Activated CD8-positive, alpha-beta T cell treated with anti-CD3 and anti-CD28 coated beads for 36 hours (primary cell): ENCODE measurements at regions not wholly inside any gene's neighbourhood (a gene's known extent, or its start where the extent isn't known, plus 50 kb on each side); places are given as distances from the start of the nearest gene placed in this dataset.

Experiments used
- ATAC-seq: fragments of 200-7000 bp; cut with Tn5 transposase; one replicate; pipeline ENCODE4 v1.10.0; 2021; ENCODE audit warnings: mild to moderate bottlenecking, moderate library complexity
- CTCF ChIA-PET: fragments of 350-600 bp; sonication (Branson Sonifier 250); formaldehyde crosslinking; loops from one replicate; lab custom pipeline; 2021; ENCODE audit warnings: antibody characterized with exemption; lab: Charles Lee
- POLR2A ChIA-PET: fragments of 350-600 bp; sonication (Branson Sonifier 250); formaldehyde crosslinking; loops from one replicate; lab custom pipeline; 2021; ENCODE audit warnings: antibody characterized with exemption; lab: Charles Lee
- DNase-seq: peaks from one replicate; pipeline ENCODE4 v3.0.0-alpha.2; 2020
- H3K27ac Mint-ChIP-seq: one replicate; pipeline ENCODE4 v1.8.0; 2021; ENCODE audit warnings: mild to moderate bottlenecking, mixed read lengths
- H3K27me3 Mint-ChIP-seq: one replicate; pipeline ENCODE4 v1.8.0; 2021; ENCODE audit warnings: mixed read lengths
- H3K36me3 Mint-ChIP-seq: one replicate; pipeline ENCODE4 v1.8.0; 2021; ENCODE audit warnings: low read depth, mixed read lengths
- H3K4me1 Mint-ChIP-seq: one replicate; pipeline ENCODE4 v1.8.0; 2021; ENCODE audit warnings: low read depth, mixed read lengths
- H3K4me3 Mint-ChIP-seq: one replicate; pipeline ENCODE4 v1.8.0; 2021; ENCODE audit warnings: mild to moderate bottlenecking, moderate library complexity, mixed read lengths
- H3K9me3 Mint-ChIP-seq: one replicate; pipeline ENCODE4 v1.8.0; 2021; ENCODE audit warnings: mixed read lengths
- intact Hi-C: fragments of 100-400 bp; cut with micrococcal nuclease; formaldehyde crosslinking; loops from one replicate; pipeline ENCODE4 v1.10.0; 2022
- TF ChIP-seq, protein P1 (sequence below): fragments of 200-600 bp; IDR thresholded peaks from one replicate; pipeline ENCODE4 v1.8.0; 2022; ENCODE audit warnings: antibody characterized with exemption, mild to moderate bottlenecking

DNA sequence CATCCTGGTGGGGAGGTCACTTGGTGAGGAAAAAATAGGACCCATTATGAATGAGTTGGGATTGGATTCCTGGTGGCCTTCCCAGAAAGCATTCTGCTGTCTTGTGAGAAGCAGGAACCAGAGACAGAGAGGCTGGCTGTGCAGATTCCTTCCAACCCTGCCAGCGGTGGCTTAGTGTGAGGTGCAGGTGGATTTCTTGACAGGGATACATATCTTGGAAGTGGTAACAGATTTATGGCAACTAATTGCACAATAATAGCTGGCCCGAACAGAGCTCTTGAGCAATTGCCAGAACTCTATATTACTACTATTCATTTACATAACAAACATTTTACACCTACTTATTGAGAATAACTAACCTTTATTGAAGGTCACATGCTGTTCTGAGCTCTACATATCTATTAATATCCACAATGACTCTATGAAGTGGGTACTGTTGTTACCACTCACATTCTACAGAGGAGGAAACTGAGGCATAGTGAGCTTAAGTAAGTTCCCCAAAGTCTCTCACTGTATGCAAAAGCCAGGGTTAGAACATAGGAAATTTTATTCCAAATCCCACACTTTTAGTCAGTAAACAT is 173.9 kb upstream of the SERP2 start:
- Mint-ChIP-seq H3K27me3 (peaks cover 19% of the 10 kb centered on the region), H3K36me3 (no peaks in the 10 kb centered on the region), H3K4me3 (no peak overlapping the region), H3K9me3 (no peaks in the 10 kb centered on the region), H3K27ac (no peak overlapping the region), H3K4me1 (peaks cover 35% of the 10 kb centered on the region)
- intact Hi-C loops, result no loop called here
- ChIA-PET CTCF (interaction anchor here (0.7 to 0.9 kb wide), 2 partner anchors 237 to 239 kb away, joined by 3 read pairs; no protein-coding TSS in a partner anchor), POLR2A (no interaction called here)
- ATAC-seq (no peak), DNase-seq (no peak)
- TF ChIP-seq, protein P1, sequence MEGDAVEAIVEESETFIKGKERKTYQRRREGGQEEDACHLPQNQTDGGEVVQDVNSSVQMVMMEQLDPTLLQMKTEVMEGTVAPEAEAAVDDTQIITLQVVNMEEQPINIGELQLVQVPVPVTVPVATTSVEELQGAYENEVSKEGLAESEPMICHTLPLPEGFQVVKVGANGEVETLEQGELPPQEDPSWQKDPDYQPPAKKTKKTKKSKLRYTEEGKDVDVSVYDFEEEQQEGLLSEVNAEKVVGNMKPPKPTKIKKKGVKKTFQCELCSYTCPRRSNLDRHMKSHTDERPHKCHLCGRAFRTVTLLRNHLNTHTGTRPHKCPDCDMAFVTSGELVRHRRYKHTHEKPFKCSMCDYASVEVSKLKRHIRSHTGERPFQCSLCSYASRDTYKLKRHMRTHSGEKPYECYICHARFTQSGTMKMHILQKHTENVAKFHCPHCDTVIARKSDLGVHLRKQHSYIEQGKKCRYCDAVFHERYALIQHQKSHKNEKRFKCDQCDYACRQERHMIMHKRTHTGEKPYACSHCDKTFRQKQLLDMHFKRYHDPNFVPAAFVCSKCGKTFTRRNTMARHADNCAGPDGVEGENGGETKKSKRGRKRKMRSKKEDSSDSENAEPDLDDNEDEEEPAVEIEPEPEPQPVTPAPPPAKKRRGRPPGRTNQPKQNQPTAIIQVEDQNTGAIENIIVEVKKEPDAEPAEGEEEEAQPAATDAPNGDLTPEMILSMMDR, result no peak

DNA sequence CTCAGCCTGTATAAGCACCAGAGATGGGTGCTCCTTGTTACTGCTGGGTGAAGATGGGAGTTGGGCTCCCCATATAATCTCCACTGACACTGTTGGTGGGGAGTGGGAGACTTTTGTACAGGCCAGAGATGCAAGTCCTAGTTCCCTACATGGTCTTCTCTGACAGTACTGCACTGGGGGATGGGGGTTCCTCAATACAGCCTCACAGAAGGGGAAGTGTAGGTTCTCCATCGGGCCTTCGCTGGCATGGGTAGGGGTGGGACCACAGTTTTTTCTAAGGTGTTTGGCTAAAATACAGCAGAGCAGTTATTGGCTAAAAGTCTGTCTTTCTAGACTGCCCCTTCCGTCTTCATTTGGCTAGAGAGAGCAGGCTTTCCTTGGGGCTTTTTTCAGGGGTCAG is 167.2 kb upstream of the SERP2 start:
- no peaks in the 10 kb centered on the region for H3K36me3 Mint-ChIP-seq
- no peak overlapping the region for H3K4me3 Mint-ChIP-seq
- H3K27ac Mint-ChIP-seq, result no peak overlapping the region
- CTCF ChIA-PET, result interaction anchor here (1.1 kb wide), 1 partner anchor 15 kb away, joined by 3 read pairs; no protein-coding TSS in a partner anchor
- DNase-seq, result no peak
- POLR2A ChIA-PET, result no interaction called here
- TF ChIP-seq, protein P1, result no peak
- ATAC-seq, result no peak
- peaks cover 4% of the 10 kb centered on the region for H3K9me3 Mint-ChIP-seq
- intact Hi-C loops, result no loop called here
- peaks cover 8% of the 10 kb centered on the region for H3K27me3 Mint-ChIP-seq
- H3K4me1 Mint-ChIP-seq, result no peaks in the 10 kb centered on the region

DNA sequence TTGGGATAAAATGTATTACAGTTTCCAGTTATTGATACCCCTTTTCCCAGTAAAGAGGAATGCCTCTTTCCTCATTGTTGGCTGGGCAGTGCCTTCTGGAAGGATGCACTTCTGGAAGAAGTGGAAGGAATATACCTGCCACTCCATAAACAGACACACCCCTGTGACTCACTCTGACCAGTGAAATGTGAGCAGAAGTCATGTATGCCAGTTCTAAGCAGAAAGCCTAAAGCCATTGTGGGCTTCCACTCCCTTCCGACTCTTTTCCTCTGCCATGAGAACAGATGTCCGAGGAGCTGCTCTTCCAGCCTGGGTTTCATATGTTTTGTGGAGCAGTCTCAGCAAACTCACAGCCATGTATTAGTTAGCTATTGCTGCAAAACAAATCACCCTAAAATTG is 166.1 kb upstream of the SERP2 start:
- ATAC-seq (no peak), DNase-seq (no peak)
- Mint-ChIP-seq H3K4me1 (no peaks in the 10 kb centered on the region), H3K27me3 (peaks cover 8% of the 10 kb centered on the region), H3K9me3 (peaks cover 4% of the 10 kb centered on the region), H3K4me3 (no peak overlapping the region), H3K36me3 (no peaks in the 10 kb centered on the region), H3K27ac (no peak overlapping the region)
- intact Hi-C loops, result no loop called here
- CTCF ChIA-PET, result interaction anchor here (1.1 kb wide), 1 partner anchor 16 kb away, joined by 3 read pairs; no protein-coding TSS in a partner anchor
- POLR2A ChIA-PET, result no interaction called here
- TF ChIP-seq, protein P1, result no peak

DNA sequence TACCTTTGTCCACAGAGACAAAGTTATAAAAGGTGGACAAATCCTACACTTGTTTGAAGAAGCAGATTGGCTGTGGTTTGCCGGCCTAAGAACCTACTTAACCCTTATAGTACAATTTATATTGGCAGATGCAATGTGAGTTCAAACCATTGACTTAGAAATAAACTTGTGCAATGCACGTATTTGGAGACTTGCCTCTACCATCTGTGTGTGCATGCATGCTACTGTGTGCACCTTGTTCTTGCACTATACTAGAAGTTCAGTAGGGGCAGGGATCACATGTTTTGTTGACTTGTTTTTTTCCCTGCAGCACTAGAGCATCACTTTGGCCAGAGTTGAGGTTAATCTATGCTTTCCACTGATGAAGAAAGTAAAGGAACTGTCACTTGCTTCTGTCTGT is 163.1 kb upstream of the SERP2 start:
- Mint-ChIP-seq H3K9me3 (peaks cover 3% of the 10 kb centered on the region), H3K4me1 (no peaks in the 10 kb centered on the region), H3K27me3 (peaks cover 3% of the 10 kb centered on the region), H3K36me3 (no peaks in the 10 kb centered on the region), H3K27ac (no peak overlapping the region), H3K4me3 (no peak overlapping the region)
- ATAC-seq (no peak), DNase-seq (no peak)
- ChIA-PET POLR2A (no interaction called here), CTCF (no interaction called here)
- intact Hi-C loops, result no loop called here
- TF ChIP-seq, protein P1, result no peak

DNA sequence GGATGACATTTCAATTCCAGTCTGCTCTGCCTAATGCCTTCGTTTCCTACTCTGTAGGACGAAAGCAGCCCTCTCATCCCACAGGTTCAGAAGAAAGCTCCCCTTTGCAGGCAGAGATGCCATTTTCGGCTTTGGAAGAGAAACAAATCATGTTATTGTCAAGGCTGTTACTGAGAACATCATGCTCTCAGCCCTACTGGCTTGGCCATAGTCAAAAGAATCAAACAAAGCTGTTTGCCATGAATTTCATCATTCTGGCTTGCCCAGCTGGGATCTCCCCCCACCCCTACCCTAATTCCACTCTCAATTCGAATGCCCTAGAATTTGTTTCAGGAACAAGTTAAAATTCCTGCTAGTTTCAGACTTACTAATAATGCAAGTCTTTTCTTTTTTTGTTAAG is 162.3 kb upstream of the SERP2 start:
- no peak for DNase-seq
- Mint-ChIP-seq H3K4me1 (no peaks in the 10 kb centered on the region), H3K4me3 (no peak overlapping the region), H3K36me3 (no peaks in the 10 kb centered on the region), H3K9me3 (no peaks in the 10 kb centered on the region), H3K27me3 (no peaks in the 10 kb centered on the region), H3K27ac (no peak overlapping the region)
- ChIA-PET CTCF (no interaction called here), POLR2A (no interaction called here)
- no peak for ATAC-seq
- intact Hi-C loops, result no loop called here
- TF ChIP-seq, protein P1, result no peak
